HG03354 (cell line): ENCODE measurements at regions not wholly inside any gene's neighbourhood (a gene's known extent, or its start where the extent isn't known, plus 50 kb on each side); places are given as distances from the start of the nearest gene placed in this dataset.
A peak's percentile ranks its signal among the peaks of the same experiment; 100 is the strongest.

Experiments
- ATAC-seq: cut with Tn5 transposase; IDR thresholded peaks from one replicate; pipeline ENCODE4 v1.9.1; 2021; ENCODE audit warnings: mild to moderate bottlenecking; ENCODE audit not compliant: unreplicated experiment, poor library complexity, severe bottlenecking

DNA sequence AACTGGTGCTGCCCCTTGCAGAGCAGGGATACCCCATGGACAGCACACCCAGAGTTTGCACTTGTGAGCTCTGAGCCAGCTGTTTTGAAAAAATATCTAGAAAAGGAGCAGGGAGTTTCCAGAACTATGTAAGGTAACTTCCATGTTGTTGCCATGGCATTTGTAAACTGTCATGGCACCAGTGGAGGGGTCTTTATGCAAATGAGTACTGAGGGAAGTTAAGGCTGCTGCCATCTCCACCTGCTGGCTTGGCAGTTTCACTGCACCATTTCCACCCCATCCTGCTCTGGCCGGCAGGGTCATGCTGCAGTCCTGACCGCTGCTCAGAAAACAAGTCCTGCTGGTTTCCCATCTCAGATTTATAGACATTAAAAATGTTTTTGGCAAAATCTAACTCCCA lies 52.3 kb upstream of the SNTG2 start:
- ATAC-seq = peak; percentile 67

DNA sequence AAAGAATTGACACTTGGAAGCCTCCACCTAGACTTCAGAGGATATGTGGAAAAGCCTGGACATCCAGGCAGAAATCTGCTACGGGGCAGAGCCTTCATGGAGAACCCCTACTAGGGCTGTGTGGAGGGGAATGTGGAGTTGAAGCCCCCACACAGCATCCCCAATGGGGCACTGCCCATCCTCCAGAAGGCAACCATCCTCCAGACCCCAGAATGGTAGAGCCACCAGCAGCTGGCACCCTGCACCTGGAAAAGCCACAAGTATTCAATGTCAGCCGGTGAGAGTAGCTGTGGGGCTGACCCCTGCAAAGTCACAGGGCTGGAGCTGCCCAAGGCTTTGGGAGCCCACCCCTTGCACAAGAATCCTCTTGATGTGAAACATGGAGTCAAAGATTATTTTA lies 53.6 kb upstream of the SNTG2 start:
- no peak for ATAC-seq

DNA sequence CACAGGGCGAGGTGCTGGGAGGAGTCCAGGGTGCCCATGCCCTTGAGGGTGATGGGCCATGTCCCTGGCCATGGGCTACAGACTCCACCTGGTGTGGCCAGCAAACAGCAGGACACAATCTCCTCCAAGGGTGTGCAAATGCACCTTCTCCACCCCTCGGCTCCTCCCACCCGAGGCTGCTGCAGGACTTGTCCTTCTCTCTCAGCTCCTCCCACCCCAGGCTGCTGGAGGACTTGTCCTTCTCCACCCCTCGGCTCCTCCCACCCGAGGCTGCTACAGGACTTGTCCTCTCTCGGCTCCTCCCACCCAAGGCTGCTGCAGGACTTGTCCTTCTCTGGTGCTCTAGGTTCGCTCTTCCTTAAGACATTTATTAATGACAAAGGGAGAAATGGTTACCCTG lies 57.3 kb upstream of the SNTG2 start:
- ATAC-seq = no peak

DNA sequence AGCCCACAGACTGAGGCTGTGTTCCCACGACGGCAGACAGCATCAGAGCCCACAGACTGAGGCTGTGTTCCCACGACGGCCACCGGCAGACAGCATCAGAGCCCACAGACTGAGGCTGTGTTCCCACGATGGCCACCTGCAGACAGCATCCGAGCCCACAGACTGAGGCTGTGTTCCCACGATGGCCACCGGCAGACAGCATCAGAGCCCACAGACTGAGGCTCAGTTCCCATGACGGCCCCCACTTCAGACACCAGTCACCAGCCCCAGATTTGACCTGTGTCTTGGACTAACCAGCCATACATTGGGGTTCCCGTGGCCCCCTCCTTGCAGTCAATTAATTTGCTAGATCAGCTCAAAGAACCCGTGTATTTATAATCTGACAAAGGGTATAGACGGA lies 57.8 kb upstream of the SNTG2 start:
- ATAC-seq = no peak

DNA sequence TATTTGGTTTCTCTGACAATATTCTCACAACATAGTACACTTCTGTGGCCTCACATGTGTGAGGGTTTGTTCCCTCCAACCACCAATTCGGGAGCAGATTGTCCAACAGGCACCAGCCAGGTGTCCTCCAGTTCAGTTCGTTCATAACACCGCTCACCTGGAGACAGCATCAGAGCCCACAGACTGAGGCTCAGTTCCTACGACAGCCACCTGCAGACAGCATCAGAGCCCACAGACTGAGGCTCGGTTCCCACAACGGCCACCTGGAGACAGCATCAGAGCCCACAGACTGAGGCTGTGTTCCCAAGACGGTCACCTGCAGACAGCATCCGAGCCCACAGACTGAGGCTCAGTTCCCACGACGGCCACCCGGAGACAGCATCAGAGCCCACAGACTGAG lies 58.2 kb upstream of the SNTG2 start:
- ATAC-seq = no peak

DNA sequence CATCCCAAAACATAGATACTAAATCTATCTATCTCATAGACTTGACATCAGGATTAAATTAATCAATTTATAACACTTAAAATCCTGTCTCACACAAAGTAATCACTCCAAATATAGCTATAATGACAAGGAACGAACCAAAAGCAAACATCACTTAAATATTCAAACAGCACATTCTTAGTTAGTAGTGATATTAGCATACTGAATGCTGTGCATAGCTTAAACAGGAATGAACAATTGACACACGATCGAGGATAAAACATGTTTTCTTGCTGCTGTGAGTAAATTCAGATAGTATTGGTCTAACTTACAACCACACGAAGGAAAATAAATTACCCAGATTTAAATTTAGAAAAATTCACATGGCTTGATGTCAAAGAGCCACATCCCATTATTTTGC lies 58.9 kb upstream of the SNTG2 start:
- no peak for ATAC-seq

DNA sequence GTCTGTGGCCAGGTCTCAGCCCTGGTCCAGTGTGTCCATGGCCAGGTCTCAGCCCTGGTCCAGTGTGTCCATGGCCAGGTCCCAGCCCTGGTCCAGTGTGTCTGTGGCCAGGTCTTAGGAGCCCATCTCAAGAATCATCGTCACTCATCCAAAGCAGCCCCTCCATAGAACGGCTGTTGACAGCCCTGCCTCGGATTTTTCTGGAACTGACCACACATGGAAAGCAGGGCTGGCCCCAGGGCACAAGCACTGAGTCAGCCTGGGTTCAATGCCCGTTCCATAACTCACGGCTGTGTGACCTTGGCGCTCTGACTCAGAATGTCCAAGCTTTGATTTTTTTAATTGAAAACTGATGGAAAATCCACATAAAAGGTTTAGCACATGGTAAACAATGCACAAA lies 59.9 kb upstream of the SNTG2 start:
- ATAC-seq = no peak

DNA sequence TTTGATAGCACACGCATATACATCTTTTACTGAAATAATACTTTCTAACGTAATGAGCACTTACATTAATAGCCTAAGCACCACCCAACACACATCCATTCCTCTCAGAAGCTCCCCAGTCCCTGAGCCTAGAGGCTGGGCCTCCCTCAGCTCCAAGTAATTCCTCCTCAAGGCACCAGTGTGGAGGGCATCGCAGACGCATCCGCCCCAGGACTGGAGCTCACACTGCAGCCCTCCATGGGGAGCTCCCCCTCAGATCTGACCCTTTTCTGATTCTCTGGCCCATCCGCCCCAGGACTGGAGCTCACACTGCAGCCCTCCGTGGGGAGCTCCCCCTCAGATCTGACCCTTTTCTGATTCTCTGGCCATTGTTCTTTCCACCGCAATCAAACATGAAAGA lies 60.4 kb upstream of the SNTG2 start:
- no peak for ATAC-seq

DNA sequence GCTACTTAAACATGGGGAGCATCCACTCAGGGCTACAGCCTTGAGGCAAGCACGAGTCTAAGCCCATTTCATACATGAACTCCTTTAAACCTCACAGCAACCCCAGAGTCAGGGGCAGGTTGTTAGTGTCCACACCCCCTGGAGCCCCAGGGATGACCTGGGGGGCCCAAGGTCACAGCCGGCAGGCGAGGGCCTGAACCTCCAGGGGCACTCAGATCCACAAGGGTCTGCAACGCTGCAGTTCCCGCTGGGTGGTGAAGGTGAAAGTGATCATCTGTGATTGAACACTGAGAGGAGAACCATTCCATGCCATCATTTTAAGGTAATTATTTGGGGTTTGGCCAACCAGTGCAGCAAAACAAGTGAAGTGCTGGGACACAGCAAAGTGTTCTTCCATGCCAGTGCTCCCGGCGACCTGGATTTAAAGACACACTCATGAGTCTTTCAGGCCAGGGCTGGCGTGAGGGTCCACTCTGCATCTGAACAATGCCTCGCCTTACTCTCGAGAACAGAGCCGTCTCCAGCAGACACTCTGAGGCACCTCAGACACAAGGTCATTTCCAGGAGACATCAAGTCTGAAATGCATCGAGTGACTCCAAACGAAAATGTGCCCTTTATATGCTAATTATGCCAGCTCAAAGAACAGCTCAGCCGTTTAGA lies 61.6 kb upstream of the SNTG2 start:
- ATAC-seq = no peak

DNA sequence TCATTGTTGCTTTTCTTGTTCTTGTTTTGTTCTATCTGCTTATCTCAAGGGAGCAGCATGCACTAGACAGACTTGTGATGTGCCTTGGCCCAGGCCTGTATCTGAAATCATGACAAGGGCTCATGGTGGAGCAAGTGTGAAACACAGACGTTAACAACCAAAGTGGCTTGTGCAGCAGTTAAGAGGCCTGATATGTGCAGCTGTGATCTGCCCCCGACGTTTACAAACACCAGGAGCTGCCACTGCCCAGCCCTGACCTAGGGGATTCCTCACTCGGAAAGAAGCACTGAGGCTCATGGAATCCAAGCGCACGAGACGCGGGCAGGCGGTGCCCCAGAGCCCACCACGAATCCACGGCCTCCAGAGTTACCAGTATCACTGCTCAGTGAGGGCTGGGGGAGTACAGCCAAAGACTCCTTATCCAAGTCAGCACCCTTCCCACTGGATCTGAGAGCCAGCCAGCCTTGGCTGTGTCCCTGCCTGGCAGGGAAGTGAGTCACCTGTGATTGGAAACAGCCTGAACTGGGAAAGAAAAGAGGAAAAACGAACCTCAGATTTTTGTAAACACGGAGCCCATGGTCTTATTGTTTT lies 62.3 kb upstream of the SNTG2 start:
- no peak for ATAC-seq

DNA sequence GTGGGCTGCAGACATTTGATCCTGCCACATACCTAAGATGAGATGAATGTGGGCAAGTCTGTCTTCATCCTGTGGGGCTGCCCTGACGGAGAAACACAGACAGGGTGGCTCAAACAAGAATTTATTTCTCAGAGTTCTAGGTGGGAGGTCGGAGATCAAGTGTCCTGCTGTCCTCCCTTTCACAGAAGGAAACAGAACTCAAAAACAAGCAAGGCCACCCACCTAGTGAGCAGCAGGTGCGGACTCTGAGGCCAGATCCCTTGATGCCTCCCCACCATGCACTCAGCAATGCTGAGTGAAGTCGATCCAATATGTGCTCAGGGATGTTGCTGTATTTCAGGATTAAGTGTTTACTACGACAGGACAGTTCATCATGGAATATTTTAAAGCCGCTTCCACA lies 63.0 kb upstream of the SNTG2 start:
- ATAC-seq = no peak

DNA sequence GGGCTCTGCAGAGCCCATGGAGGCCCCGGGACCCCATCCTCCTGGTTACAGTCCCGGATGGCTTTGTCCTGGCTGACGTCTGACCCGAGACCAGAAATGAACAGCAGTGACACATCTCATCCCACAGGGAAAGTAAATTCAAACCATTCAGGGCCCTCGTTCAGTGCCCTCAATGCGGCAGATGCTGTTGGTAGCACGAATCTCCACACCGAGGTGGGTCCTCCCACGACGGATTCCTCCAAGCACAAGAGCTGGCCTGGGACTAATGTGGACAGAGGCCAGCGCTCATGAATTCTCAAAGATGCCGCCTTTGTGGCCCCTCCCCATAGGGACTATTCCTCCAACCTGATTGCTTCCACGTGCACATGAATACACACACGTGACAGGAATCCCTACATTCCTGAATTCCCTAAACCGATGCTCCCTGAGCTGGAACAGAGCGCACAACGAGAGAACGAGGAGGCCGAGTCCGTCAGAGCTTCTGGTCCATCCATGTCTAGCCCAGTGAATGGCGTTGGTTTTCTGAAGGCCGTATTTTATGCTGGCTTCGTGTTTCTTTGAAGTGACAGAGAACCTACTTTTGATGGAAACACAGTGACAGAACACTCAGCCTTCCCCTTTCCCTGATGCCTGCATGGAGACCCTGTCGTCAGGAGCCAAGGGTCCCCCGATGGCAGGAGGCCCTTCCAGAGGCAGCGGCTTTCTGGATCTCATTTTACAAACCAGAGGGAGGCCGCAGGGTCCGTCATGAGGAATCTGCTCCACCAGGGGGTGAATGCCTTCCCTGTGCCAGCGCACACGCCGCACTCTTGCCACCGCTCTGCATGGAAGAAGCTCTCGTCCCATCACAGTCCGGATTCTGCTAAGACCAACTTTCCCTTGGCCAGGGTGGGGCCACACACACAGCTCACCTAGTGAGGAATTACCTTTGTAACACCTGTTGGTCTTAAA lies 64.3 kb upstream of the SNTG2 start:
- no peak for ATAC-seq

DNA sequence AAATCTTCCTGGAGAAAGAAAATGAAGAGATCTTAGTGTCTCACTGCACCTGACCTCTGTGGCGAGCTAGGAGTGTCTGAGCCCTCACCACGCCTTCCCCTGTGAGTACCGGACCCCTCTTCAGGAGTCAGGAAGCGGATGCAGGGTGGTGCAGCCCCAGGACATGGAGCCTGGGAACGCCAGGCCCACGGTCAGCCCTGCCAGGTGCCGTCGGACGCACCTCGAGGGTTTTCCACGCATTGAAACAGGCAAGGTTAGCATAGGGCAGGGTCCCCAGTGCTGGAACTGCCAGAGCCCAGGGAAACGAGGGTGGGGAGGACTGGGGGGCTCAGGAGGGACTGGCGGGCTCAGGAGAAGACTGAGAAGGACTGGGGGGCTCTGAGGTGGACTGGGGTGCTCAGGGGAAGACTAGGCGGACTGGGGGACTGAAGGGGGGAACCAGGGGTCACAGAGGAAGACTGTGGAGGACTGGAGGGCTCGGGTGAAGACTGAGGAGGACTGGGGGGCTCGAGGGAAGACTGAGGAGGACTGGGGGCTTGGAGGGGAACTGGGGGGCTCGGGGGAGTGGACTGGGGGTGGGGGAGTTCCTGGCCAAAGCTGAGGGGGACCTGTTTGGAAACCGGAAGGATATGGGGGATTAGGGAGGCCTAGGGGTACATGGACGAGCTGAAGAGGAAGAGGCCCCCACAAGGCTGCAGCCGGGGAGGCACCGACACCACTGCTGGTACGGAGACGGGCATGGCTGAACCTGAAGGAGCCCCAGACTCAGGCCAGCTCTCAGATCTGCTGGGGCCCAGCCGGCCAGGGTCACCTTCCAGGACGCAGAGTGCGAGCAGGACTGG lies 65.2 kb upstream of the SNTG2 start:
- no peak for ATAC-seq

DNA sequence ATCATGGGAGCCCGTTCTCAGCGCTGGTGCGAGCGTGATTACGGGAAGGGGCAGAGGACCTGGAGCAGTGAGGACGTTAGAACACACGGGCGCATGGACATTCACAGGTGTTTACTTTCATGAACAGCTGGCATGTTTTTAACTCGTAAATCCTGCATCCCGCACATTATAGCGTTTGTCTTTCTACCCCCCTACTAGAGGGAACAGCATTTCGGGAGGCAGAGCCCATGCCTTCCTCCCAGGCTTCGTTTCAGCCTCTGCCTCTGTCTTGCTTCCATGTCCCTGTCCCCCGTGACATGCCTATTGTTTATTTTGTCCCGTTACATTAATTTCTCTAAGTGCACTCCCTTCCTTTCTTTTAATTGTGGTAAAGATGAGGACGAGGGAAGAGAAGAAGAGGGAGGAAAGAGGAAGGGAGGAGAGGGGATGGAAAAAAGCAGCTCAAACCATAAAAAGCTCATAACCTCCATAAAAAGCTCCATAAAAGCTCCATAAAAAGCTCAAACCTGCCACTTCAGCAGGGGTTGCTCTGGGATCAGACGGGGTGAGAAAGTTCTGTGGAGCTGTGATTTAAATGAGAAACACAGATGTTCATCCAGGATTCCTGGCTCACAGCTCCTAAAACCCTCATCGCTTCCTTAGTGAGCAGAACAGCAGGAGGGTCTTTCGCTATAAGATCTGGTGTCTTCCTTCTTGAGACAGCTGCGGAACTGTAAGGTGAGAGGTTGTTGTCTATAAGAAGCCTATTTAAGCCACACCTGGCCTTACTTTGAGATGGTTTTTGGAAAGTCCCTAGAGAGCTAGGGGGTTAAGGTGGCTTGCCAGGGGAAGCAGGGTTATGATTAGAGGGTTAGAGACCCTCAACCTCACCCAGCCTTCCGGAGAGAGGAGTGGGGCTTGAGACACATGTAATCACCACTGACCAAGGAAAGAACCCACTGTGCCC lies 66.6 kb upstream of the SNTG2 start:
- no peak for ATAC-seq

DNA sequence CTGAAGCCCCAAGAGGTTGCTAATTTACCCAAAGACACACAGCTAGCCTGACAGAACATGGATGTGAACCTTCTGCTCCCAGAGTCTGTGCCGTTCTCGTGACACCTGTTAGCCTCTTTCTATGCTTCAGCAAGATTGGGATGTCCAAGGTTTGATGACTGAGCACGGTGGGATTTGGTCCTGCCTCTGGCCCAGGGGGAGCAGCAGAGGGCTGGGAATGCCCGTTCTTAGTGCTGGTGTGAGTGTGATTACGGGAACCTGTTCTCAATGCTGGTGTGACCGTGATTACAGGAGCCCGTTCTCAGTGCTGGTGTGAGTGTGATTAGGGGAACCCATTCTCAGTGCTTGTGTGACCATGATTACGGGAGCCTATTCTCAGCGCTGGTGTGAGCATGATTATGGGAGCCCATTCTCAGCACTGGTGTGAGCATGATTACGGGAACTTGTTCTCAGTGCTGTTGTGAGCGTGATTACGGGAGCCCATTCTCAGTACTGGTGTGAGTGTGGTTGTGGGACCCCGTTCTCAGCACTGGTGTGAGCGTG lies 67.3 kb upstream of the SNTG2 start:
- ATAC-seq = no peak

DNA sequence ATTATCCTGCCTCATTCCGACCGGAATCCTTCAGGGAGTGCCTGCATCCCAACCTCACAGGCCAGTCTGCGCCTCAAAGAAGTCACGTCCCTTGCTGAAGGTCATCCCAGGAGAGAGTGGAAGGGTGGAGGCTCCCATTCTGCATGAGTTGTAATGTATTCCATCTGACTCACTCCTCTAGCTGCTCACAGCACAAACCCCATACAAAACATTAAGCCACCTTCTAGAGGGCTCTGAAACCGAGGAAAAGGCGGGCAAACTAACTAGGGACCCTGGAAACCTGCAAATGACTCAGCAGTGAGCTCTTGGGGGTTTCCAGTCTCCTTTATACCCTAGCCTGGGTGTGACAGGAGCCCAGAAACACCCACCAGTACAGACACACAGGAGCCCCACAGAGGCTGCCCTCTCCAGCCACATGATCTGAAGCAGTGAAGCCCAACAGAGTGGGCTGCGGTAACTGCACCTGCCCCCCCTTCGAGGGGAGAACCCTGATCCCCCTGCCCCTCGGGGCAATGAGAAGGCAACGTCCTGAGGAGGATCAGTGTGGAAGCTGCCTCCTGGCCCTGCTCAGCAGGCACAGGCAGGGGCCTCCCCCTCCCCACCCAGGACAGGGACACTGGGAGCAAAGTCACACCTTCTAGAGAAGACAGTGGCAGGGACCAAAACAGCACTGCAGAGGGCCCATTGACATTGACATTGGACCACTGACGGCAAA lies 69.3 kb upstream of the SNTG2 start:
- ATAC-seq = peak; percentile 75

DNA sequence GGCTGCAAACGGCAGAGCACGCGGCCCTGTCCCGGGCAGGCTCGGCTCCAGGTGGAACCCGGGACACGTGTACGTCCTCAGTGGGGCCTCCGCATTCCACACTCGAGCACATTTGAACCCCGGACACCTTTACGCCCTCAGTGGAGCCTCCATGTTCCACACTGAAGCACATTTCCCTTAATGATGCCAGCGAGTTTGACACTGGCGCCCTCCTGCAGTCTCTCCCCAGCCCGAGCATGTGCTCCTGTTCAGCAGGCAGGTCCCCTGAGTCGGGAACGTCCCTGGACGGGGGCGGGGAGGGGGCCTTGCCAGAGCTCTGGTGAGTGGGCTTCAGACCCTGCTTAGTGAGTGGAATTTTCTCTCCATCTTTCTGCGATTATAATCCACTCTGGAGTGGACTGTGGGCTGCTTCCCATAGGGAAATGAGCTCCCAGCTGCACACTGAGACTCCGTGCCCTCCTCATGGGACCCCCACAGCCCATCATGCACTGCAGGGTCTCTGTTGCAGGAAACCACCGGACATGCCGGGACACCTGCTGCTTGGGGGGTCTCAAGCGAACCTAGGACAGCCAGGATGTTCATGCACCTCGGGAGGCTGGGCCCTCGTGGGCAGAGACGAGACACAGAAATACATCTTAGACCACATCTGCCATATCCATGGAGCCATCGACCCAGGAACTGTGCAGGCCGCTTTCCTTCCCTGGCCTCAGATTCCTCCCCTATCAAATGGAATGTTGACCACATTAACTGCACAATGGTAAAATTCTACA lies 70.3 kb upstream of the SNTG2 start:
- no peak for ATAC-seq
